ENCODE measurements at regions not wholly inside any gene's neighbourhood (a gene's known extent, or its start where the extent isn't known, plus 50 kb on each side); places are given as distances from the start of the nearest gene placed in this dataset.

DNA sequence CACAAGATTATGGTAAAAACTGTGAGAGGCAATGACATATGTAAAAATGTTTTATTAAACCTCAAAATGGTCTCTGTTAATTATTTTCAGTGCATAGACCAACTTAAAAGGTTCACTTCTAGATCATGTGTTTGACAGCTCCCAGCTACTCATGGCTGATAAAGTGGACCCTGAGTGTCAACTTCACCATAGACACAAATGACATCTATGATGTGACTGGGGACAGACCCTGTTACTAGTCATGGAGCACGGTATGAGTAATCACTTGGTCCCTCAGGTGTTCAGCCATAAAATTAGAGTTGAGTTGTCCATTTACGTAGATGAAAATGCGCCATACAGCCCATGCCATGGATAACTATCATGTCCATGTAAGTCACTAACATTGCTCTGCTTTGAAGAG is 199.8 kb downstream of the ZNF365 start:
- TF ChIP-seq POLR2A (IDR thresholded peaks at IDR 0.05): no peak
- 76 to 85% methylated on average over 3 of the region's 3 CpGs for WGBS, 2 donors

DNA sequence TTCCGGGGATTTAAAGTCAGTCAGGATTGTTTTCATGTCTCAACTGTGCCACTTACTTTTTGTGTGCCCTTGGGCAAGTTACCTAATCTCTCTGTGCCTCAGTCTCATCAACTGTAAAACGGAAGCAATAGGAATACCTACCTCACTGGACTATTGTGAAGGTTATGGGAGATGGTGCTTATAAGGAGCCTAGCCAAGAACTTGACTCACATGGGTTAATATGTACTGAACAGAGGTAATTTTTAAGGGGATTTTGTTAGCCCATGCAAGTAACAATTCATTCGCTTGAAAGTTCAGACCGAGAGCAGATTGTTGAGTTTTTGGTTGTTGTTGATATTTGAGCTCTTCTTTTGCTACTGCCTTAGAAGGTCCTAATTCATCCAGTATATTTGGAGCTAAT is 202.9 kb downstream of the ZNF365 start:
- no peak for DNase-seq
- 77 to 79% methylated on average over 4 of the region's 4 CpGs for WGBS, 2 donors
- ATAC-seq: no peak
- no peaks in the 10 kb centered on the region for H3K27me3 ChIP-seq
- H3K4me1 ChIP-seq: no peaks in the 10 kb centered on the region
- intact Hi-C loops (cut with DNase I): no loop called here
- TF ChIP-seq, protein P1, sequence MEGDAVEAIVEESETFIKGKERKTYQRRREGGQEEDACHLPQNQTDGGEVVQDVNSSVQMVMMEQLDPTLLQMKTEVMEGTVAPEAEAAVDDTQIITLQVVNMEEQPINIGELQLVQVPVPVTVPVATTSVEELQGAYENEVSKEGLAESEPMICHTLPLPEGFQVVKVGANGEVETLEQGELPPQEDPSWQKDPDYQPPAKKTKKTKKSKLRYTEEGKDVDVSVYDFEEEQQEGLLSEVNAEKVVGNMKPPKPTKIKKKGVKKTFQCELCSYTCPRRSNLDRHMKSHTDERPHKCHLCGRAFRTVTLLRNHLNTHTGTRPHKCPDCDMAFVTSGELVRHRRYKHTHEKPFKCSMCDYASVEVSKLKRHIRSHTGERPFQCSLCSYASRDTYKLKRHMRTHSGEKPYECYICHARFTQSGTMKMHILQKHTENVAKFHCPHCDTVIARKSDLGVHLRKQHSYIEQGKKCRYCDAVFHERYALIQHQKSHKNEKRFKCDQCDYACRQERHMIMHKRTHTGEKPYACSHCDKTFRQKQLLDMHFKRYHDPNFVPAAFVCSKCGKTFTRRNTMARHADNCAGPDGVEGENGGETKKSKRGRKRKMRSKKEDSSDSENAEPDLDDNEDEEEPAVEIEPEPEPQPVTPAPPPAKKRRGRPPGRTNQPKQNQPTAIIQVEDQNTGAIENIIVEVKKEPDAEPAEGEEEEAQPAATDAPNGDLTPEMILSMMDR (IDR thresholded peaks at IDR 0.05): no peak
- TF ChIP-seq POLR2A (IDR thresholded peaks at IDR 0.05): no peak
- no peaks in the 10 kb centered on the region for H3K36me3 ChIP-seq (replicated peaks in 1 of 2; ENCODE audit: insufficient read depth in 1 of 2, low read depth in 2 of 2)
- no peak overlapping the region for H3K27ac ChIP-seq
- H3K9me3 ChIP-seq: no peaks in the 10 kb centered on the region
- H3K4me3 ChIP-seq: no peak overlapping the region

More for the DNA sequence above, 199.8 kb downstream of the ZNF365 start:
- H3K9me3 ChIP-seq: no peaks in the 10 kb centered on the region
- H3K4me3 ChIP-seq: no peak overlapping the region
- H3K27ac ChIP-seq: no peak overlapping the region
- DNase-seq: no peak
- H3K36me3 ChIP-seq (replicated peaks in 1 of 2; ENCODE audit: insufficient read depth in 1 of 2, low read depth in 2 of 2): no peaks in the 10 kb centered on the region
- intact Hi-C loops (cut with DNase I): no loop called here
- H3K4me1 ChIP-seq: no peaks in the 10 kb centered on the region
- no peaks in the 10 kb centered on the region for H3K27me3 ChIP-seq
- no peak for ATAC-seq

DNA sequence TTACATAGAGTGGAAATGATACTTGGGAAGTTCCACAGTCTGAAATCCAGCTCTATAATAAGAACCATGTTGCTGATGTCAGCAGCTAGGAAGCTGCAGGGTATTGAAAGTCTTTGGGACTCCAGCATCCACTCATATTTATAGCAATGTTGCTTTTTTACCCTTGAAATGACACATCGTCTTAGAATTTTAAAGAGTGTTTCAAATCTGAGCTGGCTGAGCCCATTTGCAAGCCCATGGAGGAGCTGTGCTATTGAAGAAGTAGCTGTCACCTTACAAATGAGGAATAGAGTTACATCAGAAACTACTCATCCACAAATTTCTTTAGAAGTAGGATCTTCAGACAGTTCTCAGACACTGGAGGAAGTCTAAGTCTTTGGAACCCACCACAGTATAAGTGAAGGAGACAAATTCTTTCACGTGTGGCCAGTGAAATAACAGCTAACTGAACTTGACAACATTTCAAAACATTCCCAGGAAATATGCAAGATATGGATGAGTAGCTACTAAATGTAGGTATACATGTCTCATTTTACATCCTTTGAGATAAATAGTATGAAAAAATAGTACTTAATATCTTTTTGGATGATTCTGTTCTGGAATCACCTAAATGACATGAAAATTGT is 203.6 kb downstream of the ZNF365 start:
- Histone ChIP-seq H3K4me3 (no peak overlapping the region), H3K36me3 (replicated peaks in 1 of 2; ENCODE audit: insufficient read depth in 1 of 2, low read depth in 2 of 2) (no peaks in the 10 kb centered on the region), H3K4me1 (no peaks in the 10 kb centered on the region), H3K27ac (no peak overlapping the region), H3K27me3 (no peaks in the 10 kb centered on the region), H3K9me3 (no peaks in the 10 kb centered on the region)
- no peak for ATAC-seq
- no peak for TF ChIP-seq POLR2A (IDR thresholded peaks at IDR 0.05)
- TF ChIP-seq, protein P1 (IDR thresholded peaks at IDR 0.05): no peak
- intact Hi-C loops (cut with DNase I): no loop called here
- WGBS, 2 donors: 37 to 43% methylated on average over 2 of the region's 2 CpGs
- DNase-seq: no peak

DNA sequence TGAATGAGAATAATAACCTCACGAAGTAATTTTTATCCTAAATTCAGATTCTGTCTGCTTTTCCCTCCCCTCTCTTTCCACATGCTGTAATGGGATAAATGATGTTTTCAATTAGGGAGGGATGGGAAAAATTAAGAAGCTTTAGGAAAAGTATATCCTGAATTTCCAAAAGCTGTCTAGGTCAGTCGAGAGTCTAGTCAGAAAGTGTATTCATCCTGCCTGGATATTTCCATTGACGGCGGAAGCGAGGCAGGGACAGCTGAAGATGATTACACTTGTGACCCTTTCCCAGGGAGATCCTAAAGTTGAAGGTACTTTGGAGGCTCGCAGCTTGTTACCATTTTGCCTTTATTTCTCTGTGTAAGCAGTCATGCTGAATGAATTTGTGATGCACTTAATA is 204.1 kb downstream of the ZNF365 start:
- Histone ChIP-seq H3K4me1 (no peaks in the 10 kb centered on the region), H3K36me3 (replicated peaks in 1 of 2; ENCODE audit: insufficient read depth in 1 of 2, low read depth in 2 of 2) (no peaks in the 10 kb centered on the region), H3K9me3 (no peaks in the 10 kb centered on the region), H3K4me3 (no peak overlapping the region), H3K27me3 (no peaks in the 10 kb centered on the region), H3K27ac (no peak overlapping the region)
- intact Hi-C loops (cut with DNase I): no loop called here
- WGBS, 2 donors: 76 to 79% methylated on average over 6 of the region's 6 CpGs
- TF ChIP-seq, protein P1 (IDR thresholded peaks at IDR 0.05): no peak
- TF ChIP-seq POLR2A (IDR thresholded peaks at IDR 0.05): no peak
- DNase-seq: no peak
- no peak for ATAC-seq

DNA sequence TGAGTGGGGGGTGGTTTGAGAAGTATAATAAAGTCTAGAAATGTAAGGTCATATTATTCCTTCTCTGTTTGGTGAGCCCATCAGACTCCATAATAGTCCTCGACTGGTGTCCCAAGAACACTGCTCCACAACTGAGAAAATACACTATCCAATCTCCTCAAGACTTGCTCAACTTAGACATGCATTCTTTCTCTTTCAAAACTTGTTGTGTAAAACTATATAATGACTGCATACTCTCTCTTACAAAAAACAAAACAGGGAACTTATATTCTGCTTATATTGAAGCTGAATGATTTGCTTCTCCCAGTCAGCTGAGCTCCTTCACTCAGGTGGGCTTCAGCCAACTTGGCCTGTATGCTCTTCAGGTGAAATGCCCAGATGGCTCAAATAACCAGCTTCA is 204.7 kb downstream of the ZNF365 start:
- Histone ChIP-seq H3K4me3 (no peak overlapping the region), H3K4me1 (no peaks in the 10 kb centered on the region), H3K9me3 (no peaks in the 10 kb centered on the region), H3K27ac (no peak overlapping the region), H3K36me3 (replicated peaks in 1 of 2; ENCODE audit: insufficient read depth in 1 of 2, low read depth in 2 of 2) (no peaks in the 10 kb centered on the region), H3K27me3 (no peaks in the 10 kb centered on the region)
- DNase-seq: no peak
- TF ChIP-seq, protein P1 (IDR thresholded peaks at IDR 0.05): no peak
- no peak for TF ChIP-seq POLR2A (IDR thresholded peaks at IDR 0.05)
- no peak for ATAC-seq
- WGBS, 2 donors: 40 to 50% methylated on average over 1 of the region's 1 CpG
- intact Hi-C loops (cut with DNase I): no loop called here

Measured in body of pancreas (tissue), 4 donors.